ENCODE measurements at regions not wholly inside any gene's neighbourhood (a gene's known extent, or its start where the extent isn't known, plus 50 kb on each side); places are given as distances from the start of the nearest gene placed in this dataset.

- TF ChIP-seq, protein P1, sequence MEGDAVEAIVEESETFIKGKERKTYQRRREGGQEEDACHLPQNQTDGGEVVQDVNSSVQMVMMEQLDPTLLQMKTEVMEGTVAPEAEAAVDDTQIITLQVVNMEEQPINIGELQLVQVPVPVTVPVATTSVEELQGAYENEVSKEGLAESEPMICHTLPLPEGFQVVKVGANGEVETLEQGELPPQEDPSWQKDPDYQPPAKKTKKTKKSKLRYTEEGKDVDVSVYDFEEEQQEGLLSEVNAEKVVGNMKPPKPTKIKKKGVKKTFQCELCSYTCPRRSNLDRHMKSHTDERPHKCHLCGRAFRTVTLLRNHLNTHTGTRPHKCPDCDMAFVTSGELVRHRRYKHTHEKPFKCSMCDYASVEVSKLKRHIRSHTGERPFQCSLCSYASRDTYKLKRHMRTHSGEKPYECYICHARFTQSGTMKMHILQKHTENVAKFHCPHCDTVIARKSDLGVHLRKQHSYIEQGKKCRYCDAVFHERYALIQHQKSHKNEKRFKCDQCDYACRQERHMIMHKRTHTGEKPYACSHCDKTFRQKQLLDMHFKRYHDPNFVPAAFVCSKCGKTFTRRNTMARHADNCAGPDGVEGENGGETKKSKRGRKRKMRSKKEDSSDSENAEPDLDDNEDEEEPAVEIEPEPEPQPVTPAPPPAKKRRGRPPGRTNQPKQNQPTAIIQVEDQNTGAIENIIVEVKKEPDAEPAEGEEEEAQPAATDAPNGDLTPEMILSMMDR (IDR thresholded peaks at IDR 0.05) = no peak
- TF ChIP-seq POLR2A (IDR thresholded peaks at IDR 0.05) = no peak
These were observed 204.7 kb upstream of the ZNF608 start for GRCh38 chr5:124951105-124951504.

All from tibial nerve (tissue), 3 donors.